BJ (cell line): ENCODE measurements at regions not wholly inside any gene's neighbourhood (a gene's known extent, or its start where the extent isn't known, plus 50 kb on each side); places are given as distances from the start of the nearest gene placed in this dataset.

Experiments used
- CTCF ChIA-PET: fragments of 350-600 bp; formaldehyde crosslinking; extraction: SDS; loops from one replicate; lab custom pipeline; 2021; ENCODE audit warnings: antibody characterized with exemption, inconsistent platforms; lab: Yijun Ruan, JAX
- POLR2A ChIA-PET: fragments of 300-600 bp; sonication (Branson Sonifier 250); formaldehyde crosslinking; extraction: SDS; loops from one replicate; lab custom pipeline; 2021; ENCODE audit warnings: antibody characterized with exemption; lab: Charles Lee
- DNase-seq: peaks from one replicate; pipeline ENCODE4 v3.0.0-alpha.2; 2011; ENCODE audit warnings: low read depth
- H3K27me3 ChIP-seq: 2 replicates; pipeline ENCODE4 v1.6.0; 2011; ENCODE audit warnings: low read length; ENCODE audit not compliant: control insufficient read depth, insufficient read depth
- H3K36me3 ChIP-seq: 2 replicates; pipeline ENCODE4 v1.5.1; 2011; ENCODE audit warnings: low read length; ENCODE audit not compliant: control insufficient read depth, insufficient read depth
- H3K4me3 ChIP-seq: 2 replicates; pipeline ENCODE4 v1.5.1; 2011; ENCODE audit warnings: low read depth, mild to moderate bottlenecking, control low read depth, low read length
- CTCF ChIP-seq: IDR thresholded peaks from 2 replicates; pipeline ENCODE4 v1.5.1; 2011; ENCODE audit warnings: low read depth, mild to moderate bottlenecking, control low read depth, inconsistent platforms, low read length, moderate library complexity; ENCODE audit not compliant: insufficient read depth

- ChIA-PET POLR2A (no interaction called here), CTCF (no interaction called here)
- Histone ChIP-seq H3K4me3 (no peak overlapping the region), H3K36me3 (no peaks in the 10 kb centered on the region), H3K27me3 (no peaks in the 10 kb centered on the region; the same call in 1 of the 2 replicates)
- TF ChIP-seq CTCF: no peak
- no peak for DNase-seq
These were observed 124.3 kb downstream of the KLF6 start for GRCh38 chr10:3660753-3661152.

GRCh38 chr10:3659203-3659917 lies 125.6 kb downstream of the KLF6 start:
- Histone ChIP-seq H3K4me3 (no peak overlapping the region), H3K27me3 (no peaks in the 10 kb centered on the region), H3K36me3 (no peaks in the 10 kb centered on the region)
- CTCF ChIA-PET: interaction anchor here (1.0 kb wide), 1 partner anchor 461 kb away, joined by 3 read pairs; no protein-coding TSS in a partner anchor
- DNase-seq: no peak
- POLR2A ChIA-PET: no interaction called here
- no peak for TF ChIP-seq CTCF

- no peaks in the 10 kb centered on the region for H3K36me3 ChIP-seq
- H3K27me3 ChIP-seq: no peaks in the 10 kb centered on the region
- no peak overlapping the region for H3K4me3 ChIP-seq
- no peak for DNase-seq
- ChIA-PET POLR2A (no interaction called here), CTCF (interaction anchor here (1.0 kb wide), 1 partner anchor 461 kb away, joined by 3 read pairs; no protein-coding TSS in a partner anchor)
- no peak for TF ChIP-seq CTCF
These were observed 126.2 kb downstream of the KLF6 start for GRCh38 chr10:3658766-3659165.

GRCh38 chr10:3656214-3656613 lies 128.8 kb downstream of the KLF6 start:
- DNase-seq: no peak
- H3K27me3 ChIP-seq: no peaks in the 10 kb centered on the region
- no peak overlapping the region for H3K4me3 ChIP-seq
- ChIA-PET POLR2A (no interaction called here), CTCF (interaction anchor here (0.9 to 1.4 kb wide), 2 partner anchors 18 to 25 kb away, joined by 3 to 4 read pairs; no protein-coding TSS in a partner anchor)
- no peak for TF ChIP-seq CTCF
- H3K36me3 ChIP-seq: no peaks in the 10 kb centered on the region

- ChIA-PET CTCF (no interaction called here), POLR2A (no interaction called here)
- no peak overlapping the region for H3K4me3 ChIP-seq
- no peaks in the 10 kb centered on the region for H3K27me3 ChIP-seq
- H3K36me3 ChIP-seq: no peaks in the 10 kb centered on the region
- no peak for DNase-seq
- TF ChIP-seq CTCF: no peak
These were observed 129.5 kb downstream of the KLF6 start for GRCh38 chr10:3655528-3655927.
